ENCODE measurements at regions not wholly inside any gene's neighbourhood (a gene's known extent, or its start where the extent isn't known, plus 50 kb on each side); places are given as distances from the start of the nearest gene placed in this dataset.

DNA sequence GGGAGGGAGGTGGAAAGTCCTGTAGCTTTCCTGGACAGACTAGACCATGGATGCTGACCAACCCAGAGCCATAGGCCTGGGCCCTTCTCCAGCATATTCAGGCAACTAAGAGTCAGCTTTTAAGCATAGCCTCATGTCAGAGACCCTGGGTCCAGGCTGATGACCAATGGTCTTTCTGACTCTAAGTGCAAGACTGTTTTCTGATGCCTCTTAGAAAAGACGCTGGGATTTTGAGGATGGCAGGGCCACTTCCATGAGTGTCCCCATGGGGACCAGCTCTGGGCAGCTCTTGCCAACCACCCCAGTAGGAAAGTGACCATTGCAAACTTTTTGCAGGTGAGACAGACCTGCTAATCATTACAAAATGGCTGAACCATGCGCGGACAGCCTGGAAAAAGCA lies 135.6 kb upstream of the KL start:
- in situ Hi-C loops (cut with HindIII; ENCODE audit: low pct_unique_long_range_greater_than_20kb, low sequenced_read_pairs) (no loop called here), intact Hi-C loops (cut with micrococcal nuclease; ENCODE audit: unreplicated experiment) (no loop called here)
- ATAC-seq: no peak
- H3K27me3 ChIP-seq (ENCODE audit: control insufficient read depth, insufficient read depth, low read length): no peaks in the 10 kb centered on the region
- CTCF ChIA-PET: no interaction called here
- BruUV-seq (replicated peaks): no TSS peak
- no peak overlapping the region for H3K27ac ChIP-seq (ENCODE audit: low read length)
- no peak for DNase-seq (ENCODE audit: low read depth, low spot score)
- no peak overlapping the region for H3K4me3 ChIP-seq (ENCODE audit: low read depth in 2 of 2, low read length in 2 of 2)
- no peaks in the 10 kb centered on the region for H3K4me1 ChIP-seq (ENCODE audit: control insufficient read depth, insufficient read depth, low read length)
- TF ChIP-seq, protein P1, sequence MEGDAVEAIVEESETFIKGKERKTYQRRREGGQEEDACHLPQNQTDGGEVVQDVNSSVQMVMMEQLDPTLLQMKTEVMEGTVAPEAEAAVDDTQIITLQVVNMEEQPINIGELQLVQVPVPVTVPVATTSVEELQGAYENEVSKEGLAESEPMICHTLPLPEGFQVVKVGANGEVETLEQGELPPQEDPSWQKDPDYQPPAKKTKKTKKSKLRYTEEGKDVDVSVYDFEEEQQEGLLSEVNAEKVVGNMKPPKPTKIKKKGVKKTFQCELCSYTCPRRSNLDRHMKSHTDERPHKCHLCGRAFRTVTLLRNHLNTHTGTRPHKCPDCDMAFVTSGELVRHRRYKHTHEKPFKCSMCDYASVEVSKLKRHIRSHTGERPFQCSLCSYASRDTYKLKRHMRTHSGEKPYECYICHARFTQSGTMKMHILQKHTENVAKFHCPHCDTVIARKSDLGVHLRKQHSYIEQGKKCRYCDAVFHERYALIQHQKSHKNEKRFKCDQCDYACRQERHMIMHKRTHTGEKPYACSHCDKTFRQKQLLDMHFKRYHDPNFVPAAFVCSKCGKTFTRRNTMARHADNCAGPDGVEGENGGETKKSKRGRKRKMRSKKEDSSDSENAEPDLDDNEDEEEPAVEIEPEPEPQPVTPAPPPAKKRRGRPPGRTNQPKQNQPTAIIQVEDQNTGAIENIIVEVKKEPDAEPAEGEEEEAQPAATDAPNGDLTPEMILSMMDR (IDR thresholded peaks at IDR 0.05): no peak
- no peak for TF ChIP-seq SIN3A (IDR thresholded peaks at IDR 0.05; ENCODE audit: borderline replicate concordance, insufficient read depth, low read depth, low read length)
- TF ChIP-seq, protein P2, sequence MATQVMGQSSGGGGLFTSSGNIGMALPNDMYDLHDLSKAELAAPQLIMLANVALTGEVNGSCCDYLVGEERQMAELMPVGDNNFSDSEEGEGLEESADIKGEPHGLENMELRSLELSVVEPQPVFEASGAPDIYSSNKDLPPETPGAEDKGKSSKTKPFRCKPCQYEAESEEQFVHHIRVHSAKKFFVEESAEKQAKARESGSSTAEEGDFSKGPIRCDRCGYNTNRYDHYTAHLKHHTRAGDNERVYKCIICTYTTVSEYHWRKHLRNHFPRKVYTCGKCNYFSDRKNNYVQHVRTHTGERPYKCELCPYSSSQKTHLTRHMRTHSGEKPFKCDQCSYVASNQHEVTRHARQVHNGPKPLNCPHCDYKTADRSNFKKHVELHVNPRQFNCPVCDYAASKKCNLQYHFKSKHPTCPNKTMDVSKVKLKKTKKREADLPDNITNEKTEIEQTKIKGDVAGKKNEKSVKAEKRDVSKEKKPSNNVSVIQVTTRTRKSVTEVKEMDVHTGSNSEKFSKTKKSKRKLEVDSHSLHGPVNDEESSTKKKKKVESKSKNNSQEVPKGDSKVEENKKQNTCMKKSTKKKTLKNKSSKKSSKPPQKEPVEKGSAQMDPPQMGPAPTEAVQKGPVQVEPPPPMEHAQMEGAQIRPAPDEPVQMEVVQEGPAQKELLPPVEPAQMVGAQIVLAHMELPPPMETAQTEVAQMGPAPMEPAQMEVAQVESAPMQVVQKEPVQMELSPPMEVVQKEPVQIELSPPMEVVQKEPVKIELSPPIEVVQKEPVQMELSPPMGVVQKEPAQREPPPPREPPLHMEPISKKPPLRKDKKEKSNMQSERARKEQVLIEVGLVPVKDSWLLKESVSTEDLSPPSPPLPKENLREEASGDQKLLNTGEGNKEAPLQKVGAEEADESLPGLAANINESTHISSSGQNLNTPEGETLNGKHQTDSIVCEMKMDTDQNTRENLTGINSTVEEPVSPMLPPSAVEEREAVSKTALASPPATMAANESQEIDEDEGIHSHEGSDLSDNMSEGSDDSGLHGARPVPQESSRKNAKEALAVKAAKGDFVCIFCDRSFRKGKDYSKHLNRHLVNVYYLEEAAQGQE (IDR thresholded peaks at IDR 0.05; ENCODE audit: insufficient read depth in 1 of 2, low read depth in 2 of 2, low read length in 1 of 2): no peak
- H3K36me3 ChIP-seq (ENCODE audit: control insufficient read depth, insufficient read depth, low read length): no peaks in the 10 kb centered on the region
- POLR2A ChIA-PET: no interaction called here
- no peaks in the 10 kb centered on the region for H3K9me3 ChIP-seq (ENCODE audit: control insufficient read depth, insufficient read depth, low read depth, low read length)

- H3K4me1 ChIP-seq (ENCODE audit: control insufficient read depth, insufficient read depth, low read length): no peaks in the 10 kb centered on the region
- POLR2A ChIA-PET: no interaction called here
- CTCF ChIA-PET: interaction anchor here (0.6 kb wide), 1 partner anchor 29 kb away, joined by 3 read pairs; no protein-coding TSS in a partner anchor
- no peaks in the 10 kb centered on the region for H3K9me3 ChIP-seq (ENCODE audit: control insufficient read depth, insufficient read depth, low read depth, low read length)
- no peaks in the 10 kb centered on the region for H3K27me3 ChIP-seq (ENCODE audit: control insufficient read depth, insufficient read depth, low read length)
- in situ Hi-C loops (cut with HindIII; ENCODE audit: low pct_unique_long_range_greater_than_20kb, low sequenced_read_pairs): no loop called here
- DNase-seq (ENCODE audit: low read depth, low spot score): no peak
- no TSS peak for BruUV-seq (replicated peaks)
- no peak overlapping the region for H3K27ac ChIP-seq (ENCODE audit: low read length)
- H3K36me3 ChIP-seq (ENCODE audit: control insufficient read depth, insufficient read depth, low read length): no peaks in the 10 kb centered on the region
- no peak for ATAC-seq
- no peak overlapping the region for H3K4me3 ChIP-seq (ENCODE audit: low read depth in 2 of 2, low read length in 2 of 2)
- no peak for TF ChIP-seq TCF7L2 (IDR thresholded peaks at IDR 0.05; ENCODE audit: low read depth, low read length)
- TF ChIP-seq, protein P2 (IDR thresholded peaks at IDR 0.05; ENCODE audit: insufficient read depth in 1 of 2, low read depth in 2 of 2, low read length in 1 of 2): no peak
- TF ChIP-seq SIN3A (IDR thresholded peaks at IDR 0.05; ENCODE audit: borderline replicate concordance, insufficient read depth, low read depth, low read length): no peak
- no peak for TF ChIP-seq POLR2AphosphoS5 (IDR thresholded peaks at IDR 0.05; ENCODE audit: low read depth, low read length)
- intact Hi-C loops (cut with micrococcal nuclease; ENCODE audit: unreplicated experiment): no loop called here
Observed at GRCh38 chr13:32881074-32881776, 135.0 kb upstream of the KL start.

All from Panc1 (cell line).